Stomach (tissue), 4 donors: ENCODE measurements at regions not wholly inside any gene's neighbourhood (a gene's known extent, or its start where the extent isn't known, plus 50 kb on each side); places are given as distances from the start of the nearest gene placed in this dataset.

Experiments used
- CTCF ChIP-seq, 7 experiments: fragments of 450-650 bp in 4 of 7; fragments of 200-600 bp in 3 of 7; sonication (generic) in 3 of 7; IDR thresholded peaks; one replicate each; pipeline ENCODE4 v1.5.1; 2016 to 2019; ENCODE audit warnings: antibody characterized with exemption in 7 of 7, control low read depth in 2 of 7, mild to moderate bottlenecking in 1 of 7
- EP300 ChIP-seq: sonication (generic); formaldehyde crosslinking; IDR thresholded peaks from one replicate; pipeline ENCODE4 v1.6.1; 2017; ENCODE audit warnings: antibody characterized with exemption
- POLR2A ChIP-seq, 4 donors: fragments of 450-650 bp; IDR thresholded peaks; one replicate each; pipeline ENCODE4 v1.6.1; 2016; ENCODE audit warnings: antibody characterized with exemption in 4 of 4, control low read depth in 2 of 4, mild to moderate bottlenecking in 1 of 4, moderate library complexity in 1 of 4
- POLR2AphosphoS5 ChIP-seq, 3 donors: sonication (generic); formaldehyde crosslinking; IDR thresholded peaks; one replicate each; pipeline ENCODE4 v1.6.1; 2016; ENCODE audit warnings: antibody characterized with exemption in 3 of 3

- TF ChIP-seq POLR2AphosphoS5 (IDR thresholded peaks at IDR 0.05) (no peak), CTCF (IDR thresholded peaks at IDR 0.05) (no peak), POLR2A (IDR thresholded peaks at IDR 0.05) (no peak), EP300 (no peak)
Observed at GRCh38 chr12:78407722-78408121, 456.9 kb upstream of the SYT1 start.
